GM21390 (cell line): ENCODE measurements at regions not wholly inside any gene's neighbourhood (a gene's known extent, or its start where the extent isn't known, plus 50 kb on each side); places are given as distances from the start of the nearest gene placed in this dataset.

ENCODE experiments used
- ATAC-seq: cut with Tn5 transposase; IDR thresholded peaks from one replicate; pipeline ENCODE4 v1.9.1; 2021; ENCODE audit not compliant: unreplicated experiment

DNA sequence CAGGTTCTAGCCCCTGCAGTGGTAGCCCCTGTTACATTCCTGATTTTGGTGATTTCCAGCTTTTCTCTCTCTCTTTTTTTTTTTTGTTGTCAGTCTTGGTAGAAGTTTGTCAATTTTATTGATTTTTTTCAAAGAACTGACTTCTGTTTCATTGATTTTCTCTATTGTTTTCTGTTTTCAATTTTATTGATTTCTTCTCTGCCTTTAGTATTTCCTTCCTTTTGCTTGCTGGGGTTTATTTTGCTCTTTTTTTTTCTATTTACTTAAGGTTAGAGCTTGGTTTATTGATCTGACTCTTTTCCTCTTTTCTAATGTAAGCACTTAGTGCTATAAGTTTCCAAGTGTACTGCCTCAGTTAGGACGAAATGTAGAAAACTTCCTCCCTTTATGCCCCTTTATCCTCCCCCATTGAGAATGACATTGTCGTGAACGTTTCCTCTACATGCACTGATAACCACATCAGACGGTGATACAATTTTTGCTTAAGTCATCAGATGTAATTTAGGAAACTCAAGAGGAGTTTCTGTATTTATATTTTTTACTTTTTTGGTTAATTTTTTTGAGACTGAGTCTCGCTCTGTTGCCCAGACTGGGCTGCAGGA, 81.1 kb upstream of the HS6ST1 start:
- no peak for ATAC-seq

DNA sequence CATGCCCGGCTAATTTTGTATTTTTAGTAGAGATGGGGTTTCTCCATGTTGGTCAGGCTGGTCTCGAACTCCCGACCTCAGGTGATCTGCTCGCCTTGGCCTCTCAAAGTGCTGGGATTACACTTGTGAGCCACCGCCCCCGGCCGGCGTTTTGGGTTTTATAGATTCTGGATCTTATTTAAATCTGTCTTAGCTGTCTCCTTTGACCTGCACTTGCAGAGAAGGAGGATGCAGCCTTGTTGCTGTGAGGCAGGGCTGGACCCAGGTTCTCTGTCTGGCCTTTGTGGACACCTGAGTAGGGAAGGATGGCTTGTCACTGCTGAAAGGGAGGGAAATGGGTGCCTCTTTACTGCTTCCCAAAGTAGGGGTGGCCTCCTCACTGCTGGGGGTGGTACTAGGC, 83.0 kb upstream of the HS6ST1 start:
- ATAC-seq = no peak

DNA sequence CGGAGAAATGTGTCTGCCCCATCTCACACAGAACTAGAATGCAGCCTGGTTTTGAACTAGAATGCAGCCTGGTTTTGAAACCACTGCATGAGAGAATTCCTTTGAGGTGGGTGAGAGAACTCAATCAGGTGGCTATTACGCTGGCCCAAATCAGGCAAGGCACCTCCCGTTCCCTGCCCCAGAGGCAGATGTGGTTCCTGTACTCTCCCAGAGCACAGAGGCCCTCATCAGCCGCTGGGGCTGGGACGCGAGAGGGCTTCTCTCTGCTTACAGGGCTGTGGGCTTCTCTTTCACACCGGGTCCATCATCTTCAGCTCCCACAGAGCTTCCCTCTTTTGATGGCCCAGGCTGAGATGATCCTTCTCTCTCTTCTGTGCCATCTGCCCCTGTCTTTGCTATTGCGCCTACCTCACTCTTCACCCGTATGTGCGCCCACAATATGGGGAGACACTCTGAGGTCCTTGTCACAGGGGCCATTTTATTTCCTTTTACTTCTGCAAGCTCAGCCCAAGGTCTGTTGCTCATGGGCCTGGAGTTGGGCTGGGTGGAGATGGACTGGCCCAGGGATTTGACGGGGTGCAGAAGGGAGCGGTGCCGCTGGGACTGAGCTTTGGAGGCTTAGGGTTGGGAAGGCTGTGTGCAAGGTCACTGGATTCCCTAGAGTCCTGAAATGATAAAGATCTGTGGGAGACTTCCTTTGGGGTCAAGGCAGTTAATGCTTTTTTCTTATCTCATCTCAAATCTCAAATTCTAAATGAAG, 84.4 kb upstream of the HS6ST1 start:
- ATAC-seq = no peak

DNA sequence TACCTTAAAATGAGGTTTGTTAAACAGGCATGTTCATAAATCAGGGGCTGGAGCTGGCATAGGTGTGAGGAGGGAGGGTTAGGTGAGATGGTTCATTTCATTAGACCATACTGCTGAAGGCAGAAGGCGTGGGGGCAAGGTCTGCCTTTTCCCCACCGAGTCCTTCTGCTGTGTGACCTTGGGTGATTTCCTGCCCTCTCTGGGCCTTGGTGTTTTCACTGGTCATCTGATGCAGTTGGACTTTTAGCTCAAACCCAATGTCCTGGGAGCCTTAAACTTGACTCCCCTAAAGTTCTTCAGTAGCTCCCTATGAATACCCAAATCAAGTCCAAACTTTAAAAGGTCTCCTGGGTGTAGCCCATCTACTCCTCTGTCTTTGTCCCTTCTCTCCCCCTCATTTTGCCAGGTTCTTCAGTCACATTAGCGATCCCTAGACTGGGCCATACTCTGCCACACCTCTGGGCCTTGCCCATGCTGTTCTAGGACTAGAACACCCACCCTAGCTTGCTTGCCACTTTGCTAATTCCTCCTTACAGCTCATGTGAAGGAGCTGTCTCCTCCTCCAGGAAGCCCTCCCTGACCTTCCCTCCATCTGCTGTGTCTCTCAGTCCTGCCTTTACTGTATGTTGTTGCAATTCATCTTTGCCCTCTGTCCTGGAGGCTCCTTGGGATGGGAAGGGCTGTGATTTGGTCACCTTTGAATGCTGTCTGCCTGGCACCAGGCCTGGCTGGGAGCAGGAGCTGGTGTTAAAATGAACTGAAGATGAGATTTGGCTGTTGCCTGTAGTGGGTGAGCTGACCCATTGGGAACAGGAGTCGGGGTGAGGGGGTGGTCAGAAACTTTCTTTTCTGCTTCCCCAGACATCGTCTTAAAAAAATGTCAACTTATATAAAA, 85.4 kb upstream of the HS6ST1 start:
- ATAC-seq = no peak

DNA sequence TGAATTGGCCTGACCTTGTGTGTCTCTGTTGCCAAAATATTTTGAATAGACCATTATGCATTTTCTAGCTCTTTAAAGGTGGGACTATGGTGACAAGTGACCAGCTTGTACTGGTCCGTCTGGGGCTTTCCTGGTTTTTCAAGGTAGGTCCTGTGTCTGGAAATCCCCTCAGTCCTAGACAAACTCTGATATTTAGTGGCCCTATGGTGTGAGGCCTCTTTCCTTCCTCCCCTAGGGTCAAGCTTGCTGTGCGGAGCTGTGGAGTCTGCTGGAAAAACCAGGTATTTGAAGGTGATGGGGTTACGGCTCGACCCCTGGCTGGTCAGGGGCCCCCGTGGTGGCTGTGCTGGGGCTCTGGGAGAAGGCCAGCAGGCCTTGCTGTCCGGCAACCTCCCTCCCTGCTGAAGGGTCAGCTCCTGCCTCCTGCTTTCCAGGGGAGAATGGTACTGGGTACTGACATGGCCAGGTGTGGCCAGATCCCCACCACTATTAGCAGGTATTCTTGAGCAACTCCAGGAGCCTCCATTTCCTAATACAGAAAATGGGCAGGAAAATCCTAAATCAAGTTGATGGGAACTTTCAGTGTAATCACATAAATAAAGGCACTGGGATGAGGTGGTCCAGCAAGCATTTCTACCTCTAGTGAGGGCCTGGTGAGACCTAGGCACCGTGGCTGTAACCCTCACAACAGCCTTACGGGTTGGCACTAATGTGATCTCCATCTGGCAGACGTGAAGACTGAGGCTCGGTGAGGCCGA, 86.2 kb upstream of the HS6ST1 start:
- ATAC-seq = no peak

DNA sequence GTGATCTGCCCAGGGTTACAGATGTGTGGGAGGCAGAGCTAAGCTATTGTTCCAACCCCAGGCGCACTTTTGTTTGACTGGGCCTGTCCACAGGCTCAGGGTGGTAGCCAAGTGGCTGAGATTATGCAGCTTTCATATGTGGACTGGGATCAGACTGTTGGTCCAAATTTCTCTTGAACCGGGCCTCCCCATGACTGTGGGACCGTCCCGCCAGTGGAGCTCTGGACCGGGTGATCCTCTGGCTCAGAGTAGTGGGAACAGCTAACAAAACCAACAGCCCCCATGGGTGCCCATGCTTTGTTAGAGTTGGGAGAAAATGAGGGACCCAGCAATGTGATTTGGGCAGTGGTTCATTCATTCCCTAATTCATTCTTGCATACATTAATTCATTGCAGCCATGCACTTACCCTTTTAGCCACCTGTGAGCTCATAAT, 86.8 kb upstream of the HS6ST1 start:
- ATAC-seq = no peak

DNA sequence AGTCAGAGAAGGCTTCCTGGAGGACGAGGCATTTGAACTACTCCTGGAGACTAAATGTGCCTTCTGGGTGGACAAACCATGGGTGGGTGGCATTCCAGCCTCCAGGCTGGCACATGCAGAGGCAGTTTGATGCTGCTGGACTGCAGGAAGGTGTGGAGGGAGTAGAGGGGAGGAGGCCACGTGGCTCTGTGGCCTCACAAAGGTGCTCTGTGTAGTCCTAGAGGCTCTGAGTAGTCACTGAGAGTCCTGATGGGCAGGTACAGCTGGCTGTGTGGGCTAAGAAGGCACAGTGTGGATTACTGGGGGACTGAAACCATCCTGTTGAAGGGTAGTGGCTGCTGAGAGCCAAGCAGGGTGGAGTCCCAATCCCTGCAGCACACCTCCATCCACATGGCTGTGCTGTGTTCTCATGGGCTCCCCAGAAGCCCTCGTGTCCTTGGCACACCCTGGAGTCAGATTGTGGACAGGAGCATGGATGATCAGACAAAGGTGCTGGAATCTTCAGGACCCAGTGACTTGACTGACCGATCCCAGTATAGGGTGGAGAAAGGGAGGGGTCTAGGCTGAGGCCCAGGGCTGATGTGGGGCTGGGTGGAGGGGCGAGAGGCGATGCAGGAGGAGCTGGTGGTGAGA, 87.4 kb upstream of the HS6ST1 start:
- no peak for ATAC-seq

DNA sequence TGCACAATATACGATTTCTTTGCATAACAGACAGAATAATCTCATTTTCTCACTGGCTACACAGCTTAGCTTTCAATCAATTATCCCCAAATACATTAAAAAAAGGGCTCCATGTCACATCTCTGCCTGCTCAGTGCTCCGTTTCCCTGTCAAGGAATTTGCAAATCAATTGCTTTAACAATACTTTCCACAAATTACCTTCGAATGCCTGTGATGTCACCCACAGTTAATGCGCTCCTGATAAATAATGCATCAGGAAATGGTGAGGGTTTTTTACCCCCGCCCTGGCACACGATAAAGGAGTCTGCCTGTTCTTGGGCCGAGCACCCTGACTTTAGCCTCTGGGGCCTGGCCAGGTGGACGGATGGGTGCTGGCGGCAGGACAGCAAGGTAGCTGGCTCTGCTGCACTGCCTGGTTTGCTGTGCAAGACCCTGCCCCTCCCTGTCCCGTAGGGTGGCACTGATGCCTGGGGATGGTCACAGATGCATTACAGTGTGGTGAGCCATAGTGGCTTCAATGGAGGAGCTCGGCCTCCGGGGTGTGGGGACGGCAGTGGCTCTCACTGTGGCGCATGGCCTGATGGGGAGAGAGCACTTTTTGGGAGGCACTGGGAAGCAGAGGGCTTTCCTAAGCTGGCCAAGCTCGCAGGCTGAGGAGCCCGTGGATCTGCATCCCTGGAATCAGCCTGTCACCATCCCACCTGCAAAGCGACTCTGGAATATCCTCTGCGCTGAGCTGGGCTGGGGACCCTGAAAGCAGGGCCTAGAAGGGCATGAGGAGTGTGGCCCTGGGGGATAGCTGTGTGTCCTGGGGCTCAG, 88.3 kb upstream of the HS6ST1 start:
- ATAC-seq = no peak

DNA sequence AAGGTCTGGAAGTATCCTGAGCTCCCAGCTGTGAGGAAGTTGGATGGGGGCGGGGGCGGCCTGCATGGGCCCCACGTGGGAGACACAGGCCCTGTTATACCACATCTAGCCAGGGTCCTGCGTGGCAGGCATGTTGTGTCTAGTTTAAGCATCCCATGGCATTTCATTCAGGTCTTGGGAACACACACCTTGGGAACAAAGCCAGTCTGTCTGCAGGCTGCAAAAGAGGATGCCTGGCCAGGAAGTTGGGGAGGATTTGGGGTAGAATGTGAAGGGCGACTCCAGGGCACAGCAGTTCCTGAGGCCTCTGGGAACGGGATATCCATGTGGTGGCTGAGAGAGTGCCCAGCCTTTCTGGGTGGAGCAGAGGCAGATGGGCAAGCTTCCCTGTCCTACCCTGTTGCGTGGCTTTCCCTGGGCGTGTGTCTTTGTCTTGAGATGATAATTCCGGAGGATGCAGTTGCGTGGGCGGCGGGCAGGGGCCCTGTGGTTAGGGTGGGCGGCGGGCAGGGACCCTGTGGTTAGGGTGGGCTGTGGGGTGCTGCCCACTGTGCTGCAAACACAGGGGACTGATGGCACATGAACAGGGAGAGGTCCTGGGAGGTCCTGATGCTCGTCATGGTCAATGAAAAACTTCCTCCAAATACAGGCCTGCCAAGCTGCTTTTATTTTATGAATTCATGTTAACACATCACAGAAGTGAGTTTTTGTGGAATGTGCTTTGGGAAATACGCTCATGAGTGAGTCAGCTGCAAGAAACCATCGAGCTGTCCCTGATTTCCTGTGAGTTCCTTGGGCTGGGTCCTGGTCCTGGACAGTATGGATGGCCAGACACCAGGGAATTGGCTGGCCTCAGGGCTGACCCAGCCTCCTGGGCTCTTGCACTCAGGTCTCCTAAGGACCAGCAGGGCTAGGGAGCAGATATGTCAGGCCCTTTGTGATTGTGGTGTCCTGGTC, 90.0 kb upstream of the HS6ST1 start:
- ATAC-seq = no peak

DNA sequence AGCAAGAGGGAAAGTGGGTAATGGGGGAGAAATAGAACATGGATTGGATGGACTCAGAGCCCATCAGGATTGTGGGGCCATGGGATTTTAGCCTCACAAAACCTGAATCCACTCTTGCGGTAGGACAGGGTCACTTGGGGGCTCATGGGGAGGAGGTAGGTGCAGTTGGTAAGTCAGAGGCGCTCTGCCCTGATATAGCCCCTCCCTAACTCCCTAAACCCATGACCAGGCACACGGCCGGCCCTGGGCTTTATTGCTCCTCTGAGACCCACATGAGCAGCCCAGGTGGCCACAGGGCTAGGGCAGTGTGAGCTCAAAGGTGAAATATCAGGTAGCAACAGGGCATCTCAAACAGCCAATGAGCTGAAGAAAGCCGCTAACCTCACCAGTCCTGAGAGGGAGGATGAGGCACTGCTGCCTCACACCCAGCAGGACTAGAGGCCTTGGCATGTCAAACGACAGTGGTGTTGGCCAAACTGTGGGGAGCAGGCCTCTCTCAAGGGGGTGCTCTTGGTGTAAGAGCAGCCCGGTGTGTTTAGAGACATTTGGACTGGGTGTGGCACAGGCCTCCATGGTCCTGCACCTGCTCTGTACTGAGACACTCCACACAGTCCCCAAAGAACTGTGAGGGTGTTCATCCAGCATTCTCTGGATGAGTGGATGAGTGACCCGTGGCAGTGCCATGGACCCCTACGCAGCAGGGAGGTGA, 90.8 kb upstream of the HS6ST1 start:
- no peak for ATAC-seq

DNA sequence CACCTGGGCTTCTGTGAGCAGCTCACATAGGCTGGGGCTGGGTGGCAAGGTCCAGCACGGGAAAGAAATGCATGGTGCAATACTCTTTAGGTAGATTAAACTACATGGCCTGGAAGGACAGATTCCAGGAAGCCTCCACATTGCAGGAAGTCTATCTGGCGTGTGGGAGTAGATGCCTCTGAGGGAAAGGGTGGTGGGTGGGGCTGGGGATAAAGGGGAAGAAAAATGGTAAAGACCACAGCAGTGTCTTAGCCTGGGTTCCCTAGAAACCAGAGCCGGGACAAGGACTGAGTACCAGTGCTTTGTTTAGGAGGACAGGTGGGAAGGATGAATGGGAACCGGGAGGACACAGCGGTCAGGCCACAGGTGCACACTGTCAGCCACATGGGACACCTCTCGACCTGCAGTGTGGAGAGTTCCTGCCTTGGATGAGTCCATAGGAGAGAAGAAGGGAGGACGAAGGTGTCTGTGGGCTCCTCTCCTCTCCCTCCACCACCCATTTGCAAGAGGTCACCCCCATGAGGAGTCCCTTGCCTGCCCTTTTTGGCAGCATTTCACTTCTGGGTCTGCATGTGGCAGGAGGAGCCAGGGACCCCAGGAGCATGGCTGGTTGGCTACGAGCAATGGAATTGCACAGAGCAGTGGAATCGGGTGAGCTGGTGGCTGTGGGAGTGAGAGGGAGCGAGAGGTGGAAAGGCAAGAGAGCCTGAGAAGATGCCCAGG, 91.5 kb upstream of the HS6ST1 start:
- ATAC-seq = no peak

DNA sequence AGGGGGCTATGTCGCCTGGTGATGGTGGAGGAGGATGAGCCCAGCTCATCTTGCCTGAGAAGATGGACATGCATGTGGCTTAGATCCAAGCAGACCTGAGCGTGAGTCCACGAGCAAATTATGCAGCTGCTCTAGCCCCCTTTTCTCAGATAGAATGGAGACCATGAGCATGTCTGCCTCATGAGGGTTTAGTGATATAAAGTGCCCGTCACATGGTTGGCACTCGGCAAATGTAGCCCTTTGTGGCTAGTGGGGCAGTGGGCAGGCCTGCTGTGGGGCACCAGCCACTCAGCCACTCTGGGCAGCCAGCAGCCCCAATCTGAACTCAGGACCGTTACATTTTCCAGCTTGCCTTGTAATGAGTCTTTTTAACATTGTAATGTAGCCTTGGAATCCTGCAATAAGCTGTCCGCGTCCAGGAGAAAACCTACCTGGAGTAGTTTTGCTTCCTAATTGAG, 92.1 kb upstream of the HS6ST1 start:
- no peak for ATAC-seq

DNA sequence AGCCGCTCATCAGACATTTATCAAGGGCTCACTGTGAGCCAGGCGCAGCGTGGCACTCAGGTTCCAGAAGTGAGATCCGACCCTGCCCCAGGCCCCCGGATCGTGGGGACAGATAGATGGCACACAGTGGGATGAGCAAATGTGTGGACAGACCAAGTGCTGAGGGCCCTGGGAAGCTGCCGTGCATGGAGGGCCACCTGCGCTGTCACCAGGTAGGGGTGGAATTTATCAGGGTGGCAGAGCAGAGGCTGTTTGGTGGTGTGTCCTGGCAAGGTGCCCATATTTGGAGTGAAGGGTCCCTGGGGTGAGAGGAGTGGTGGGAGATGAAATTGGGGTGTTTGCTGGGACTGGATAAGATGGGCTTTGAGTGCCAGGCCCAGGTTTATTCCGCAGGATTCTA, 92.8 kb upstream of the HS6ST1 start:
- ATAC-seq = no peak

DNA sequence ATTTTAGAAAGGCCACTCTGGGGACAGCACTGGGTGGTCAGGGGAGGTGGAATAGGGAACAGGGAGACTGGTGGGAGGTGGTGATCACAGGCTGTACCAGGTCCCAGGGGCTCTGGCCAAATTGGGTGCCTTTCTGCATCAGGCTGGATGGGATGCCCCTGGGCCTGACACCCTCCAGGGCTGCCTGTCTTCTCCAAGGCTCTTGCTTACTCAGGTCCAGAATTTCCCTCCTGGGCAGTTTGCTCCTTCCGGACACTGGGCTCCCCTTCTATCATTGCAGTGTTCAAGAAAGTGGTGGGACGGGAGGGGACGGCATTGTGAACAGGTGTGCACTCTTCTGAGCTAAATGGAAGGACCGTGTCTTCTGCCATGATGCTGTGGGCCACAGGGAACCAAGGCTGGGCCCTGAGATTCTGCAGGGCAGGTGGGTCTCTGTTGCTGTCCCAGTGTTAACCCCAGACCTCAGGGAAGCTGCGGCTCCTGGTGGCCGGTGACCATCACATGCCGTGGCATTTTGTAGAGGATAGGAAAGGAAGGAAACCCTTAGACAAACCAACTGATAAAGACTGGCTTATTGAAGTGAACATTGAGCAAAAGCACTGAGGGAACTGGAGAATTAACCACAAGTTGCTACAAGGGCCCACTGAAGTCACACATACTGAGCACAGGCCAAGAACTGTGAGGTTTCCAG, 93.7 kb upstream of the HS6ST1 start:
- ATAC-seq = no peak

DNA sequence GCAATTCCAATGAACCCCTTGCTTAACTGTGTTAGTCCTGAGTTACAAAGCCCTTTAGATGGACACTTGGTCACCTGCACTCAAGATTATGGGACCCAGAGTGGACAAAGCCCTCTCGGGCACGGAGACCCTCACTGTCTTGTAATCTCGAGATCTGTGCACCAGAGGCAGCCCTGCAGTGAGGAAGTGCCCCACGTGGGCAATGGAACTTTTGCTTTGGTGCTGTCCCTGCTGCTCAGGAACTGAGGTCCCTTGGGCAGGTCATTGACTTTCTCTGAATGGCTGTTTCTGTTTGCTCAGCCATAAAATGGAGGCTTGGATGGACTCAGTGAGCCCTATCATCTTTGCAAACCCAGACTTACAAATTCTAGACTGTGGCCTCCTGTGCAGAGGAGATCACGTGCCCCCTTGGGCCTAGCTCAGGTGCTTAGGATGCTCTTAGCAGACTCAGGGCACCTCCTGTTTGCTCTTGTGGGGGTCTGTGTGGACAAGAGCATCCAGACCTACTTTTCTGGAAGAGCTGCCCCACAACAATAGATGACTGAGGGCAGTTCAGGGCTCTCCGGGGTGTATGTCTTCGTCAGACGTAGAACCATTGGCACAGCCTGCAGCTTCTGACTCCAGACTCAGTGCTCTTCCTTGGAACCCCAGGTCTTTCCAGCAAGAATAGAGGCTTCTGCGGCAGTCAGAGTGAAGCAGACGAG, 94.5 kb upstream of the HS6ST1 start:
- ATAC-seq = no peak

DNA sequence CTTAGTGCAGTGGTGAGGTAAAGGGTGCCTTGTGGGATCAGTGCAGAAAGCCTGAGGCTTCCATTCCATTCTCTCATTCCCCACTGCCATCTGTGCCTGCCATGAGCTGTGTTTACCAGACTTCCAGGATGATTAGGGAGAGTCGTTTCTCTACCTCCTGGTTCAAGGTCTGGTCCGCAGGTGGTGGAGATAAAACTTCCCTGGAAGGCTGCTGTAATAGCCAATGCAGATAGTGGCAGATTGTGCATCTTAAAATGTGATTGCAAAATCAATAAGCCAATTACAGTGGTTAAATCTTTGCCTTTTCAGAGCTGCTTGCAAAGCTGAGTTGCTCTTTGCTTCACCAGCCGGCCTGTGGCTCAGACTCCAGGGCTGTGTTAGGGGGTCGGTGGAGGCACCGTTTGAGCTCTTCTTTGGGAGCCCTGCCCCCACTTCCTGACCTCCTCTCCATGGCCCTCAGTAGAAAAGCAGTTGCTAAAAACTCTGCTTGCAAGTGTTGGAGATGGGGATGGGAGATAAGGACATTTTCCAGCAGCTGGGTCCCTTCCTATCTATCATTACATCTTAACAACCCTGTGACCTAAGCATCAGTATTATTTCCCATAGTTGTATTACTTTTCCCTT, 95.2 kb upstream of the HS6ST1 start:
- no peak for ATAC-seq
